Activated CD4-positive, alpha-beta T cell treated with anti-CD3 and anti-CD28 coated beads, Interleukin-2, amount 10 ng/mL, durations not matched to agents 24 days and 14 days (primary cell): ENCODE measurements at regions not wholly inside any gene's neighbourhood (a gene's known extent, or its start where the extent isn't known, plus 50 kb on each side); places are given as distances from the start of the nearest gene placed in this dataset.
"Not testable (repeated sequence)": the region's sequence is repeated elsewhere in the genome, so short reads cannot be mapped to it uniquely, and the experiment has no call there.

Experiments used
- DNase-seq: peaks from one replicate; pipeline ENCODE4 v3.0.0; 2022
- H3K27ac Mint-ChIP-seq: one replicate; pipeline ENCODE4 v1.8.0; 2022; ENCODE audit warnings: mild to moderate bottlenecking, mixed read lengths
- H3K27me3 Mint-ChIP-seq: one replicate; pipeline ENCODE4 v1.8.0; 2022; ENCODE audit warnings: mixed read lengths
- H3K36me3 Mint-ChIP-seq: one replicate; pipeline ENCODE4 v1.8.0; 2022; ENCODE audit warnings: low read depth, mild to moderate bottlenecking, mixed read lengths
- H3K4me1 Mint-ChIP-seq: one replicate; pipeline ENCODE4 v1.8.0; 2021; ENCODE audit warnings: mixed read lengths
- H3K4me3 Mint-ChIP-seq: one replicate; pipeline ENCODE4 v1.8.0; 2022; ENCODE audit warnings: mild to moderate bottlenecking, moderate library complexity, mixed read lengths
- H3K9me3 Mint-ChIP-seq: one replicate; pipeline ENCODE4 v1.8.0; 2021; ENCODE audit warnings: mixed read lengths
- intact Hi-C: fragments of 100-400 bp; cut with micrococcal nuclease; formaldehyde crosslinking; loops from one replicate; pipeline ENCODE4 v1.15.1; 2023

DNA sequence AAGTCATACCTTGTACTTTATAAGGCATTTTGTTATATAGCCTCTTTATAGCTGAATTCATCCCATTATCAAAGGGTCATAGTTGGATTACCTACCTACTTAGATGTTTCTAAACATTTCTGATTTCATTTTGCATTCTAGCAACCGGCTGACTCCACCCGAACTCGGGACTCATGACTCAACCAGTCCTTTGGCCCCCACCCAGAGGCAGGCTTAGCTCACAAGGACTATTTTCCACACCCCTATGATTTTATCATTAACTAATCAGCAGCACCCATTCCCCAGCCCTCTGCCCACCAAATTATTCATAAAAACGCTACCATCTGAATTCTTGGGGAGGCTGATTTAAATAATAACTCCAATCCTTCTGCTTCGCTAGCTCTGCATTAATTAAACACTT lies 79.9 kb upstream of the EGFL6 start:
- H3K4me1 Mint-ChIP-seq: peaks cover 20% of the 10 kb centered on the region
- no peak for DNase-seq
- no peaks in the 10 kb centered on the region for H3K36me3 Mint-ChIP-seq
- no peak overlapping the region for H3K27ac Mint-ChIP-seq
- no peaks in the 10 kb centered on the region for H3K9me3 Mint-ChIP-seq
- intact Hi-C loops: loop anchor here (5.0 to 10.0 kb wide), 4 partner anchors 117 to 675 kb away; no protein-coding TSS in a partner anchor
- no peaks in the 10 kb centered on the region for H3K27me3 Mint-ChIP-seq
- H3K4me3 Mint-ChIP-seq: no peak overlapping the region

DNA sequence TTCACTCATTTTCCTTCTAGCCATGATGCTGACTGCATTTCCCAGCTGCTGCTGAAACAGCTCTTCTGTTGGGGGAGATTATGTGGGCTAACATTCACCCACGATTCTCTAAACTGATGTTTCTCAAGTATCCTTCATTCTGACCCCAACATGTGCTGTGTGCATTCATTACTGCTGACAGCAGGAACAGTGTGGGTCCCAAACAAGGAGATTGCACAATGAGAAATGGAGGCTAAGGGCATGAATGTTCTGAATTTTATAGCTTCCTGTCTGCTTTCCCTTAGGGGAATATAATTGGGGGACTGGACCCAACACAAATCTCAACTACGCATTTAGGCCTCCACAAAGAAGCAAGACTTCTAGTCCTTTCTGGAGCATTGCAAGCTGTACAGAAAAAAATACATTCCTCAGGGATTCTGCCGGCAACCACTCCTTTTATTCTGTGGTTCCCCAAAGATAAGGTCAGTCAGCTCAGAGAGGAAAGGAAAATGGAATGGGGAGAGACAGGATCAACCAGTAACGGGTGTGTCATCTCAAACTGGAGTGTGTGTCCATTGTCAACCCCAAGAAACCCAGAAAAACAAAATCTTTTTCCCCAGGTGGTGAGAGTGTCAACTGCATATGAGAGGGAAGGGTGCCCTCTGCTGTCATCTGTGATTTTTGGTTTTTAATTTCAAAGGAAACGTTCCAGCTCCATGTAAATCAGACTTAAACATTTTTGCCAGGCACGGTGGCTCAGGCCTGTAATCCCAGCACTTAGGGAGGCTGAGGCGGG lies 81.5 kb upstream of the EGFL6 start:
- Mint-ChIP-seq H3K4me3 (no peak overlapping the region), H3K9me3 (no peaks in the 10 kb centered on the region), H3K36me3 (no peaks in the 10 kb centered on the region), H3K27ac (peak overlapping the region; percentile 81), H3K27me3 (no peaks in the 10 kb centered on the region), H3K4me1 (peaks cover 20% of the 10 kb centered on the region)
- intact Hi-C loops: loop anchor here (1.0 to 10.0 kb wide), 6 partner anchors 116 to 673 kb away; no protein-coding TSS in a partner anchor
- DNase-seq: peak; percentile 85

- H3K27ac Mint-ChIP-seq: no peak overlapping the region
- H3K9me3 Mint-ChIP-seq: no peaks in the 10 kb centered on the region
- intact Hi-C loops: loop anchor here (5.0 to 10.0 kb wide), 4 partner anchors 113 to 670 kb away; no protein-coding TSS in a partner anchor
- H3K36me3 Mint-ChIP-seq: no peaks in the 10 kb centered on the region
- H3K4me3 Mint-ChIP-seq: no peak overlapping the region
- H3K4me1 Mint-ChIP-seq: peaks cover 20% of the 10 kb centered on the region
- no peak for DNase-seq
- H3K27me3 Mint-ChIP-seq: no peaks in the 10 kb centered on the region
Observed at GRCh38 chrX:13485167-13485566, 84.2 kb upstream of the EGFL6 start.

GRCh38 chrX:13483773-13484172 lies 85.6 kb upstream of the EGFL6 start:
- no peak for DNase-seq
- Mint-ChIP-seq H3K36me3 (no peaks in the 10 kb centered on the region), H3K9me3 (no peaks in the 10 kb centered on the region), H3K27me3 (no peaks in the 10 kb centered on the region), H3K4me3 (no peak overlapping the region), H3K27ac (no peak overlapping the region), H3K4me1 (peaks cover 20% of the 10 kb centered on the region)
- intact Hi-C loops: loop anchor here (10.0 kb wide), 1 partner anchor 669 kb away; no protein-coding TSS in a partner anchor

- H3K36me3 Mint-ChIP-seq: no peaks in the 10 kb centered on the region
- intact Hi-C loops: loop anchor here (10.0 kb wide), 1 partner anchor 668 kb away; no protein-coding TSS in a partner anchor
- H3K27me3 Mint-ChIP-seq: no peaks in the 10 kb centered on the region
- no peak overlapping the region for H3K4me3 Mint-ChIP-seq
- no peaks in the 10 kb centered on the region for H3K9me3 Mint-ChIP-seq
- H3K27ac Mint-ChIP-seq: no peak overlapping the region
- peaks cover 18% of the 10 kb centered on the region for H3K4me1 Mint-ChIP-seq
- DNase-seq: no peak
Observed at GRCh38 chrX:13482746-13483541, 86.5 kb upstream of the EGFL6 start.

DNA sequence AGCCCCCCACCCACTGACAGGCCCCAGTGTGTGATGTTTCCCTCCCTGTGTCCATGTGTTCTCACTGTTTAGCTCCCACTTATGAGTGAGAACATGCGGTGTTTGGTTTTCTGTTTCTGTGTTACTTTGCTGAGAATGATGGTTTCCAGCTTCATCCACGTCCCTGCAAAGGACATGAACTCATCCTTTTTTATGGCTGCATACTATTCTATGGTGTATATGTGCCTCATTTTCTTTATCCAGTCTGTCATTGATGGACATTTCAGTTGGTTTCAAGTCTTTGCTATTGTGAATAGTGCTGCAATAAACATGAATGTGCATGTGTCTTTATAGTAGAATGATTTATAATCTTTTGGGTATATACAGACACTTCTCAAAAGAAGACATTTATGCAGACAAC lies 88.6 kb upstream of the EGFL6 start:
- H3K9me3 Mint-ChIP-seq, H3K36me3 Mint-ChIP-seq, DNase-seq, H3K4me1 Mint-ChIP-seq, H3K27ac Mint-ChIP-seq, H3K27me3 Mint-ChIP-seq, H3K4me3 Mint-ChIP-seq: not testable (repeated sequence)
- intact Hi-C loops: loop anchor here (10.0 kb wide), 1 partner anchor 666 kb away; no protein-coding TSS in a partner anchor

DNA sequence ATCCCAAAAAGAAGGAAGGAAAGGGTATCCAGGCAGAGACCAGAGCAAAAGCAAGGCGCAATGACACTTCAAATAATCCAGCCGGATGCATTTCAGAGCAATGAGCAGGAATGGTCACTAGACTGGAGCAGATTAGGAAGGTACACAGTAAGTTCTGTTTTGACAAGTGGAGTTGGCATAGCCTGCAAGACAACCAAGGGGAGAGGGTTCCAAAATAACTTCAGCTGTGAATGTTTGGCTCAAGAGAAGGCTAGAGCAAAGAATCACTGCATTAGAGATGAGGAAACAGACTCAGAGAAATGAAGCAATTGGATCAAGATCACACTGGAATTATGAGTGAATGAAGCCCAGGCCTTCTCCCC lies 90.0 kb upstream of the EGFL6 start:
- H3K27me3 Mint-ChIP-seq: no peaks in the 10 kb centered on the region
- intact Hi-C loops: no loop called here
- H3K9me3 Mint-ChIP-seq: no peaks in the 10 kb centered on the region
- H3K4me1 Mint-ChIP-seq: peaks cover under 1% of the 10 kb centered on the region
- H3K4me3 Mint-ChIP-seq: no peak overlapping the region
- H3K36me3 Mint-ChIP-seq: no peaks in the 10 kb centered on the region
- H3K27ac Mint-ChIP-seq: no peak overlapping the region
- no peak for DNase-seq

DNA sequence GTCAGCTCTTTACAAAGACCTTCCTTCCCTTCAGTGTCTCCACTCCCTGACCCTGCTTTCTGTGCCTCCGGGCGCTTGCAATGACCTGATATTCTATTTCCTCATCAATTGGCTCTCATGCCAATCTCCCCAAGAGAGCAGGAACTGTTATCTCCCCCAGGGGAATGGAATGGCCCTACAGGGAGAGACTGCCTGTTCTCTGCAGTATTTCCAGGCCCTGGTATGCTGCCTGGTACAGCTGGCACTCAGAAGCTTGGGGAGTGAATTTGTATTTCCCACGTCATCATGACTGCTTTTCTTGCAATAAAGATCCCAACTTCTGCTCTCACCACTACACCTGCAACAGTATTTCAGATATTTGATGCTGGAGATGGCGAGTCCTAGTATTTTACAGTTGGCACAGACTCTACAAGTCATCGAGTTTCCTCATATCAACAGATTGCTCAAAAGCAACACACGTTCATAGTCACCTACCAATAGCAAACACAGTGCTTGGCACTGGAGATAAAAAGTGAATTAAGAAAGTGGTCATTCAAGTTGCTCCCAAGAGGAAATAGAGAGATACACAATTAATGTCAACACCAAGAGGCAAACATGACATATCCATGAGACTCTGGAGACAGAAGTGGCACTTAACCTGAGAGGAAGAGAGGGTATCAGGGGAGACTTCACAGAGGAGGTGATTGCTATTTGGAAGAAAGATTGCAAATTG lies 90.5 kb upstream of the EGFL6 start:
- intact Hi-C loops: no loop called here
- no peaks in the 10 kb centered on the region for H3K36me3 Mint-ChIP-seq
- H3K4me3 Mint-ChIP-seq: no peak overlapping the region
- H3K4me1 Mint-ChIP-seq: peaks cover 6% of the 10 kb centered on the region
- DNase-seq: no peak
- no peaks in the 10 kb centered on the region for H3K9me3 Mint-ChIP-seq
- no peaks in the 10 kb centered on the region for H3K27me3 Mint-ChIP-seq
- H3K27ac Mint-ChIP-seq: no peak overlapping the region

GRCh38 chrX:13476384-13476783 lies 93.0 kb upstream of the EGFL6 start:
- Mint-ChIP-seq H3K27me3 (no peaks in the 10 kb centered on the region), H3K9me3 (no peaks in the 10 kb centered on the region), H3K36me3 (no peaks in the 10 kb centered on the region), H3K4me1 (peaks cover 17% of the 10 kb centered on the region), H3K4me3 (no peak overlapping the region), H3K27ac (no peak overlapping the region)
- intact Hi-C loops: no loop called here
- DNase-seq: no peak

DNA sequence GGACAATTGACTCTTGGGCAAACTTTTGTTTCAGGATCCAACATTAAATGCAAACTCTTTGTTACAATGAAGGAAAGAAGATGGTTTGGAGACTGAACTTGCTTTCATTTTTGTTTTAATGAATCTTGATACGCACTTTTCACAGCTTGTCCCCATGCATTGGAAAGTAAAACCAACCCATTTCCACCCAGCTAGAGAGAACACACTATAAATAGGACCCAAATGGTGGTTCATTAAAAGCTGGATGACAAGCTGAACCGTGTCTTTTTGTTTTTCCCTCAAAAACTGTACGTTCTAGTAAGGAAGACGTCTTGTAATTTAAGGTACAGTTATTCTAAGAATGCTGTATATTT lies 95.3 kb upstream of the EGFL6 start:
- Mint-ChIP-seq H3K36me3 (no peaks in the 10 kb centered on the region), H3K4me3 (peak overlapping the region; percentile 78), H3K4me1 (peaks cover 24% of the 10 kb centered on the region), H3K27me3 (no peaks in the 10 kb centered on the region), H3K9me3 (no peaks in the 10 kb centered on the region), H3K27ac (peak overlapping the region; percentile 90)
- intact Hi-C loops: loop anchor here (5.0 kb wide), 1 partner anchor 522 kb away; no protein-coding TSS in a partner anchor
- DNase-seq: no peak

DNA sequence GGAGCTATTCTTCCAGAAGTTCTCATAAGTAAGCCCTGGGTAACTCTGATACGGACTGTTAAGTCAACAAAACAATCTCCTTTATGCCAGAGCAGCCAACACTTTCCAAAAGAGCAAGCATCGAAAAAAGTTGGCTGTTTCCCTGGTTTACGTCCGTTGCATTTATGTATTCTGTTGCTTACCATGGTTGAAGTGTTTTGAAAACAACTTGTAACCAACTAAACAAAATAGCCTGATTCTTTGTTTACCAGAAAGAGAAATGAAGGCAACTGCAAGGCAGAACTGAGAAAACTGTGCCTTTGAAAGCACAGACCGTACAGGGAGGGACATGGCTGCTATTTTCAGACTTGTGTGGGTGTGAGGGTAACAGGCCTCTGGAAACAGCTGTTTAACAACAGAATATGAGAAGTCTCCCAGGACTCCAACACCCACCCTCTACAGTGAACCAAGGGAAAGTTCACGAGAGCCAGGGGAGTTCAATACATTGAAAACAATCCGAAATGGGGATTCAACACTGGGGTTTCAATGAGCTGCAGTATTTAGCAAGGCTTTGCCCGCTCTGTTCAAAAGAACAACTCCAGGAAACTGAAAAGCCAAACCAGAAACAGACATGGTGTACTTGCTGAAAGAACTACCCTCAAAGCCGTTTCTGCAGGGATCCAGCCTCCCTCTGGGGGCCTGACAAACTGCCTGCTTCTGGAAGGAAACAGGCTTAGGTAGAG lies 95.8 kb upstream of the EGFL6 start:
- Mint-ChIP-seq H3K27me3 (no peaks in the 10 kb centered on the region), H3K9me3 (no peaks in the 10 kb centered on the region), H3K36me3 (no peaks in the 10 kb centered on the region), H3K4me3 (peak overlapping the region; percentile 78), H3K4me1 (peaks cover 24% of the 10 kb centered on the region), H3K27ac (peak overlapping the region; percentile 90)
- intact Hi-C loops: loop anchor here (5.0 kb wide), 1 partner anchor 521 kb away; no protein-coding TSS in a partner anchor
- DNase-seq: peak; percentile 71

- H3K4me1 Mint-ChIP-seq: peaks cover 24% of the 10 kb centered on the region
- no peak for DNase-seq
- no peaks in the 10 kb centered on the region for H3K27me3 Mint-ChIP-seq
- peak overlapping the region; percentile 78 for H3K4me3 Mint-ChIP-seq
- H3K36me3 Mint-ChIP-seq: no peaks in the 10 kb centered on the region
- intact Hi-C loops: loop anchor here (5.0 kb wide), 1 partner anchor 521 kb away; no protein-coding TSS in a partner anchor
- H3K27ac Mint-ChIP-seq: peak overlapping the region; percentile 27
- H3K9me3 Mint-ChIP-seq: no peaks in the 10 kb centered on the region
Observed at GRCh38 chrX:13472975-13473374, 96.4 kb upstream of the EGFL6 start.

DNA sequence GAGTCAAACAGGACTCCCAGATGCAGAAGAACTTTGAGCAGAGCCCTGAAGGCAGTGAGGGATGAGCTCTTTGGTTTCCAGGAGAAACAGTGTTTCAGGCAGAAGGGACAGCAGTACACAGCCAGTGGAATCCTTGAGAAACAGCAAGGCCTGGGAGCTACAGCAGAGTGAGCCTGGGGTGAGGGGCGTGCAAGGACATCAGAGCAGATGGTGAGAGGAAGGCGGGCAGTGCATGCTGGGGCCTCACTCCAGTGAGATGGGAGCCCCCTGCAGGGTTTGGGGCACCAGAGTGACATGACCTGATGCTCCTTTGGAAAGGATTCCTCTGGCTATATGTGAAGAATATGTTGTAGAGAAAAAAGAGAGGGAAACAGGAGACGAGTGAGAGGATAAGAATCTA lies 98.1 kb upstream of the EGFL6 start:
- intact Hi-C loops: loop anchor here (5.0 kb wide), 1 partner anchor 519 kb away; no protein-coding TSS in a partner anchor
- no peaks in the 10 kb centered on the region for H3K9me3 Mint-ChIP-seq
- H3K36me3 Mint-ChIP-seq: peaks cover under 1% of the 10 kb centered on the region
- no peak overlapping the region for H3K27ac Mint-ChIP-seq
- H3K4me1 Mint-ChIP-seq: peaks cover 24% of the 10 kb centered on the region
- no peak for DNase-seq
- no peaks in the 10 kb centered on the region for H3K27me3 Mint-ChIP-seq
- no peak overlapping the region for H3K4me3 Mint-ChIP-seq
